Muscle of back (tissue), 3 donors: ENCODE measurements at regions not wholly inside any gene's neighbourhood (a gene's known extent, or its start where the extent isn't known, plus 50 kb on each side); places are given as distances from the start of the nearest gene placed in this dataset.
"Not testable (repeated sequence)": the region's sequence is repeated elsewhere in the genome, so short reads cannot be mapped to it uniquely, and the experiment has no call there.

Experiments used
- DNase-seq, 3 donors: peaks; one replicate each; pipeline versions ENCODE4 v3.0.0 to v3.0.0-alpha.2; 2013

DNA sequence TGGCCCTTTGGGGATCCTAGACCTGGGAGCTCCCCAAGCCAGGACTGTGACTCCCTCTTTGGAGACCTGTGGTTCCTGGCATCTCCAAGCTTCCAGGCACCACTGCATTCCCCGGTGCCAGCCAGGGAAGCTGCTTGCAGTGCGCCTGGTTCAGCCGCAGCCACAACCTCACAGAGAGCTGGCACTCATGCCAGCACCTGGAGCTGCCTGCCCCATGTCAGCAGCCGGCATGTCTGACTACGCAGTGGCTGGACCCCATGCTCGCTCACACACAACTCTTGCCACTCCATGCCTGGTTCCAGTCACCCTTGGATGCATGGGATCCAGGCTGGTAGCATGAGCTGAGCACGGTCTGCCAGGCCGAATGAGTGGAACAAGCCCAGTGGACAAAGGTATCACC is 426.6 kb downstream of the LRRIQ3 start:
- DNase-seq: no peak

- no peak for DNase-seq
Observed at GRCh38 chr1:73770109-73770905, 427.7 kb downstream of the LRRIQ3 start.

GRCh38 chr1:73766786-73767348 is 431.1 kb downstream of the LRRIQ3 start:
- DNase-seq: peak in 2 of 3 donors; percentile 63 to 67

- no peak for DNase-seq
Observed at GRCh38 chr1:73765551-73766233, 432.3 kb downstream of the LRRIQ3 start.

DNA sequence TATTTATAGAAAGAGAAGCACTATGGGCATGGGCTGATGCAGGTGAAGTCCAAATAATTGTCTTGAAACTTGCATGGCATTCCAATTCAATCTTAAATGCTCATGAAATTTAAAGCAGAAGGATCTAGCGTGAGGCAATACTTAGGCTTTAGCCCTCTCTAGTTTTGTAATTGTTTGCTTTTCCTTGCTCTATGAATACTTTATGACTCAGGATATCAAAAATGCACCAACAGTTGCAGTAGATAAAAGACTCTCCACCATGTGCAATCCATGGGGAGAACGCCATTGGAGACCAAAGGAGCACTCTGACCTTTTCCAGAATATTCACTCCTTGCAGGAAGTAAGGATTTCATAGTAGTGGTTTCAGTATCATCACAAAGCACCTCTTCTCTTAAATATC is 436.4 kb downstream of the LRRIQ3 start:
- DNase-seq: no peak

GRCh38 chr1:73759011-73759410 is 439.0 kb downstream of the LRRIQ3 start:
- no peak for DNase-seq

GRCh38 chr1:73756817-73757216 is 441.2 kb downstream of the LRRIQ3 start:
- DNase-seq: no peak

DNA sequence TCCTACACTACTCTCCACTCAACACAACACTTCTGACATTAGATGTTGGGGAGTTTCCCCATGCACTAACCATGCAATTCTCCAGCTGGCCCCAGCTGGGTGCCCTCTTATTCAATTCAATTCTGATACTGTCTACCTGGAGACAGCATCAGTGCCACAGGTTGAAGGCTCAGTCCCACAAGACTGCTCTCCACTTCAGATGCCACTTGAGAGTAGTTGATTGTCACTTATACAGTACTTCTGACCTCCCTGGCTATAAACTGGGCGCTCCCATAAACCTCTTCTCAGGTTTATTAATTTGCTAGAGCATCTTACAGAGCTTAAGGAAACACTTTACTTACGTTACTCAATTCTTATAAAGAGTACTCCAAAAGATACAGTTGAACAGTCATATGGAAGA is 442.3 kb downstream of the LRRIQ3 start:
- DNase-seq: no peak

DNA sequence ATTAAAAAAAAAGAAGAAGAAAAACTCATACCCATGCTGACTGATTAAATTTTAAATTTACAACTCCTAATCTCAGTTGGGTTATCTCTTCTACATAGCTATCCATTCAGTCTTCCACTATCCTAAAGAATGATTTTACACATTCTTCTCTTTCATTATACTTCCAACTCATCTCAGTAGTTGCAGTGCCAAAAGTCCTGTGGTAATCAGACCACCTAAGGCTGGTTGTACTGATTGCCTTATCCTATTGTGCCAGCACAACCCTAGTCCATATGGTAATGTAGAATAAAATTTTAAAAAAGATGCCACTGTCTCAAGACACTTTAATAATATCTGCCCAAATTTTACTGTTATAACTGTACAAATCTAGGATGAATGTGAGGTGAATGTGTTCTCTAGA is 448.0 kb downstream of the LRRIQ3 start:
- DNase-seq: no peak

DNA sequence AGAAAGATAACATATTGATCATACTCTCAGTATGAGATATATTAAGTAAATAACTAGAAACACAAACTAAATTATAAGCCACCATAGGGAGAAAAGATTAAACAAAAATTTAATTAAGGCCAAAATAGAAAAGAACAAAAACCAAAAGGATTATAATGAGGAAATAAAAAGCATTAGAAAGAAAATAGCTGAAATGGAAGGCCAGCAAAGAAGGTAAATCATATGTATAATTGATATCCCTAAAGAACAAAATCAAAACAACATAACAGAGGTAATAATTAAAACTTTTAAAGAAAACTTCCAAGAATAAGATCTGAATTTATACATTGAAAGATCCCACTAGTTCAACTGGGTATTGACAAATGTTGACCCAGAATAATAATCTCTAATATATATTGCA is 453.0 kb downstream of the LRRIQ3 start:
- no peak for DNase-seq

DNA sequence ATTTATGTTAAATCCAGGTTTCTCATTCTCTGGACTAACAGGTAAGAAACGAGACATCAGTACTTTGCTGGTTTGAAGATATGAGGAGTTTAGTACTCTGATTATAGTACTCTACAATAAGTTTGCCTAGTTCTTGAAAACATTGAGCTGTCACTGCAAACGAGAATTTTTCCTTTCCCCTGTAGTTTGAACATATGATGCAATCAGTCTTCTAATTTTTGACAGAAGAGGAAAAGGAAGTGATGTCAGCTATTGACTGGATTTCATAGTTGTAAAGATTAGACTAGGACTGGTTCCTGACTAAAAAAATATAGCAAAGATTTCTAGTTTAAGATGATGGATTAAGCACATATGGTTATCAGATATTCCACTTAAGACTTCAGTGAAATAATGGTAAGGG is 461.9 kb downstream of the LRRIQ3 start:
- DNase-seq: no peak

- no peak for DNase-seq
Observed at GRCh38 chr1:73727036-73727435, 470.9 kb downstream of the LRRIQ3 start.

- DNase-seq: no peak
Observed at GRCh38 chr1:73722055-73722454, 475.9 kb downstream of the LRRIQ3 start.

DNA sequence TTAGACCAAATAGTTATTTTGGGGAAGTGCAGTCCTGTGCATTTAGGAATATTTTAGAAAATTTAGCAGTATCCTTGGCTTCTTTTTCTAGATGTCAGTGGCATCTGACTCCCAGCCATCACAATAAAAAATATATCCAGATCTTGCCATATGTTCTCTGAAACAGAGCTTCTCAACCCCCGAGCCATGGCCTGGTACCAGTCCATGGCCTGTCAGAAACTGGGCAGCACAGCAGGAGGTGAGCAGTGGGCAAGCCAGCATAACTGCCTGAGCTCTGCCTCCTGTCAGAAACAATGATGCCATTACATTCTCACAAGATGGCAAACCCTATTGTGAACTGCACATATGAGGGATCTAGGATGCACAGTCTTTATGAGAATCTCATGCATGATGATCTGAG is 480.0 kb downstream of the LRRIQ3 start:
- no peak for DNase-seq

DNA sequence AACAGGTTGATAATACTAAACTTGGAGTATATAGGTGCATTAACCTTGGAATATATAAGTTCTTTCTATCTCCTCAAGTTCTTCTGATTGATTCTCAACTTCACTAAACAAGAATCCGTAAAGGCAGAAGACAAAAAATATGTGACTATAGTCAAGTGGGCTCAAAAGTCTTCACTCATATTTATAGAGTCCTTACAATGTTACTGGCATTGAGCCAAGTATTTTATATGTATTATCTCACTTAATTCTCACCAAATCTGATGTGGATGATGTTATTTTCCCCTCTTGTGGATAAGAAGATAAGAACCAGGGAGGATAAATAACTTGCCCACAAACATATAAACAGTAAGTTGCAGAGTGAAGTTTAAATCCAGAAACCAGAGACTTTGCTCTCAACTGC is 486.9 kb downstream of the LRRIQ3 start:
- no peak for DNase-seq

DNA sequence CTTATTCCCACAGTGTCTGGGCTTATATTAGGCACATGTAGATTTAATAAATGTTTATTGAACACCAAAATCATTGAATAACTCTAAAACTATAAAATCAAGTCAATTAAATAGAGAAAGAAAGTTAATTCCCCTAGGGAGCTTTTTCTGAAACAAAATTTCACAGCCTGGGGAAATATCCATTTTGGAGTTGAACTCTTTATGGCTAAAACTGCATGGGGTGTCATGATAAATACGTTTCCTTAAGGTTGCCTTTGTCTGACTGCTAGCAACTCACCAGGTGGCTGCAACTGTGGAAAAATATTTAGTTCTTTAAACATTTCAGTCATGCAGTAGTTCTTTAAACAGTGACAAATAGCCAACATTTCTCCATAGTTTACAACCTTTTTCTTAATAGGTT is 496.1 kb downstream of the LRRIQ3 start:
- DNase-seq: no peak

DNA sequence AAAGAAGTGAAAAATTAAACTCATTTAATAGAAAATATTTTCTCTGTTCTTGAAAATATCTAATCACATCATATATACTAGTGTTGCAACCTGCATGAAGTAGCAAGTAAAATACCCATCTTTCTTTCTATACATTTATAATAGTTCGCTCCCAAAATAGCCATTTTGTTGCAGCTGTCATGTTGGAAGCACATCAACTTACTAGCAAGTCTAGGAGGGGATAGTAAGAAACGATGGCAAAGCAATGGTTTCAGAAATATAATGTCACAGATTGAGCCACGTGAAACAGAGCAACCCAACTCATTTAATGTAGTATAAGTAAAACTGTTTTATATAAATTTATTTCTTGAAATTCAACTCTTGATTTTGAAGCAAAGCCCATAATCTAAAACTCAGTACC is 521.8 kb downstream of the LRRIQ3 start:
- DNase-seq: no peak

- DNase-seq: peak in 1 of 3 donors; percentile 19
Observed at GRCh38 chr1:73674945-73675561, 522.9 kb downstream of the LRRIQ3 start.

DNA sequence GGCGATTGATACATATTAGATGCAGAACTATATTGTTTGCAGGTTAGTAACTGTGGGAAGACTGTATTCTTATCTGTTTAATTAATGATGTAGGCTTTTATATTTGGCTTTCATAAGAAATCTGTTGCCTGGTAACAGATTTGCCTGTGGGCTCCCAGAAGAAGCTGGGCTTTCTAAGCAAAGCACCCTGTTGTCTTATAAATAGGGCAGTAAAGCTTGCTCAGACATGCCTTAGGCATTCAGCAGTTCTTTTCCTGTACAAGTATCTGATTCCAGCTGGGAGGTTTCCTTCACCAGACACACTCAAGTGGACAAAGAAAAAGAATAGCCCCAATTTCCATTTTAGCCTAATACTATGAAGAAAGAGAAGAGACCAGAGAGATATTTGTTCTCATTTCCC is 524.0 kb downstream of the LRRIQ3 start:
- DNase-seq: no peak

- no peak for DNase-seq
Observed at GRCh38 chr1:73671530-73671929, 526.4 kb downstream of the LRRIQ3 start.

DNA sequence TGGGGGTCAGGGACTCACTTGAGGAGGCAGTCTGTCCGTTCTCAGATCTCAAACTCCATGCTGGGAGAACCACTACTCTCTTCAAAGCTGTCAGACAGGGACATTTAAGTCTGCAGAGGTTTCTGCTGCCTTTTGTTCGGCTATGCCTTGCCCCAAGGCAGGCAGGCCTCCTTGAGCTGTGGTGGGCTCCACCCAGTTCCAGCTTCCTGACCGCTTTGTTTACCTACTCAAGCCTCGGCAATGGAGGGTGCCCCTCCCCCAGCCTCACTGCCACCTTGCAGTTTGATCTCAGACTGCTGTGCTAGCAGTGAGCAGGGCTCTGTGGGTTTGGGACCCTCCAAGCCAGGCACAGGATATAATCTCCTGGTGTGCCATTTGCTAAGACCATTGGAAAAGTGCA is 530.0 kb downstream of the LRRIQ3 start:
- not testable (repeated sequence) for DNase-seq

DNA sequence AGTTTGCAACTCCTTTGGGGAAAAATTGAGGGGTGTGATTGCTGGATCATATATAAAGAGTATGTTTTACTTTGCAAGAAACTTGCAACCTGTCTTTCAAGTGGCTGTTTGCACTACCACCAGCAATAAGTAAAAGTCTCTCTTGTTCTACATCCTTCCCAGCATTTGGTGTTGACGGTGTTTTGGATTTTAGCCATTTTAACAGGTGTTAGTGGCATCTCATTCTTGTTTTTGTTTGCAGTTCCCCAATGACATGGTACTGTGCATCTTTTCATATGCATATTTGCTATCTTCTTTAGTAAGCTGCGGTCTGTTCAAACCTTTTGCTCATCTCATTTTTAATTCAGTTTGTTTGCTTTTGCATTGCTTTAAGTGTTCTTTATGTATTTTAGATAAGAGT is 535.5 kb downstream of the LRRIQ3 start:
- no peak for DNase-seq

DNA sequence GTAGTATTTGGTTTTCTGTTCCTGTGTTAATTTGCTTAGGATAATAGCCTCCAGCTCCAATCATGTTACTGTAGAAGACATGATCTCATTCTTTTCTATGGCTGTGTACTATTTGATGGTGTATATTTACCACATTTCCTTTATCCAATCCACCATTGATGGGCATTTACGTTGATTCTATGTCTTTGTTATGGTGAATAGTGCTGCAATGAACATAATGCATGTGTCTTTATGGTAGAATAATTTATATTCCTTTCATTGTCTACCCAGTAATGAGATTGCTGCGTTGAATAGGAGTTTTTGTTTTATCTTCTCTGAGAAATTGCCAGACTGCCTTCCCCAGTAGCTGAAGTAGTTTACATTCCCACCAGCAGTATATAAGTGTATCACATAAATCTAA is 538.8 kb downstream of the LRRIQ3 start:
- no peak for DNase-seq
